GM13977 (cell line): ENCODE measurements at regions not wholly inside any gene's neighbourhood (a gene's known extent, or its start where the extent isn't known, plus 50 kb on each side); places are given as distances from the start of the nearest gene placed in this dataset.
"Not testable (repeated sequence)": the region's sequence is repeated elsewhere in the genome, so short reads cannot be mapped to it uniquely, and the experiment has no call there.

ENCODE experiments used
- DNase-seq: peaks from one replicate; pipeline ENCODE4 v3.0.0; 2012; ENCODE audit warnings: low spot score
- in situ Hi-C: fragments of 300-500 bp; cut with MboI; formaldehyde crosslinking; loops from one replicate; pipeline ENCODE4 v1.12.0; 2022; ENCODE audit warnings: low sequenced_read_pairs, low pct_unique_long_range_greater_than_20kb, mixed read lengths, inconsistent platforms; ENCODE audit not compliant: unreplicated experiment
- TF ChIP-seq, protein P1 (sequence below): IDR thresholded peaks from 2 replicates; pipeline ENCODE4 v1.5.1; 2012; ENCODE audit warnings: mild to moderate bottlenecking, control low read depth; ENCODE audit not compliant: insufficient read depth; ENCODE audit errors: extremely low read depth, missing control alignments

DNA sequence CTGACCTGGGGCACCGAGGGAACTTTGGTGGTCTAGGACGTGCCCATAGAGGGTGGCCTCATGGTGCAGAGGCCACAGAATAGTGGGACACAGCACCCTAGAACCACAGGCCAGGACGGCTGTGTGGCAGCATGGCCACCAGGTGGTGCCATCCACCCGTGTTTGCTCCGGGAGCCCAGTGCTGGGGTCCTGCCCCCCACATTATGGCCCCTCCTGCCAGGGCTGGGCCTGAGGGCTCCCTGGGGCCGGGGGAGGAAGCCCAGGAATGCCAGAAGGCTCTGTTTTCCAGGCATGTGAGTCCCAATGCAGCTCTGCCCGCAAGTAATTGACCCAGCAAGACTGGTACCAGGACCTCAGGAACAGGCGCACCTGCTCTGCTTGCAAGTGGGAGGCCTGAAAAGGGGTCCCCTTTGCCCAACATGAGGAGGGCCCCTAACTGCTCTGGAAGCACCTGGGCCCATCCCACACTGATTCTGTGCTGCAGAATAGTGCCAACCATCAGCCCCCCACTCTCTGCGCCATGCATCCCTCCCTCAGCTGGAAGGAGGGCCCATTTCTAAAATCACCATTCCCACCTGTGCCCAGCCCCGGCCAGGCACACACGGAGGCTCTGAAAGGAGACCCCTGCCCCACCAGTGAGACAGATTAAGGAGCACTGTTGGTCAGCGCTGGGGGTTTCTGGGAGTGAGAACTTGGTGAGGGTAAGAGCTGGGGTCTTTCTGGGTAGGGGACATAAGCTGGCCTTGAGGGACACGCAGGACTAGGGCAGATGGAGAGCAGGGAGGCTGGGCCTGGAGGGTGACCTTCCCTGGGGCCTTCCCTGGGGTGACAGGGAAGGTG, 174.4 kb downstream of the TBC1D2B start:
- in situ Hi-C loops: not testable (repeated sequence)
- TF ChIP-seq, protein P1, sequence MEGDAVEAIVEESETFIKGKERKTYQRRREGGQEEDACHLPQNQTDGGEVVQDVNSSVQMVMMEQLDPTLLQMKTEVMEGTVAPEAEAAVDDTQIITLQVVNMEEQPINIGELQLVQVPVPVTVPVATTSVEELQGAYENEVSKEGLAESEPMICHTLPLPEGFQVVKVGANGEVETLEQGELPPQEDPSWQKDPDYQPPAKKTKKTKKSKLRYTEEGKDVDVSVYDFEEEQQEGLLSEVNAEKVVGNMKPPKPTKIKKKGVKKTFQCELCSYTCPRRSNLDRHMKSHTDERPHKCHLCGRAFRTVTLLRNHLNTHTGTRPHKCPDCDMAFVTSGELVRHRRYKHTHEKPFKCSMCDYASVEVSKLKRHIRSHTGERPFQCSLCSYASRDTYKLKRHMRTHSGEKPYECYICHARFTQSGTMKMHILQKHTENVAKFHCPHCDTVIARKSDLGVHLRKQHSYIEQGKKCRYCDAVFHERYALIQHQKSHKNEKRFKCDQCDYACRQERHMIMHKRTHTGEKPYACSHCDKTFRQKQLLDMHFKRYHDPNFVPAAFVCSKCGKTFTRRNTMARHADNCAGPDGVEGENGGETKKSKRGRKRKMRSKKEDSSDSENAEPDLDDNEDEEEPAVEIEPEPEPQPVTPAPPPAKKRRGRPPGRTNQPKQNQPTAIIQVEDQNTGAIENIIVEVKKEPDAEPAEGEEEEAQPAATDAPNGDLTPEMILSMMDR: peak; percentile 74
- peak; percentile 78 for DNase-seq

GRCh38 chr15:77901921-77902750, 175.4 kb downstream of the TBC1D2B start:
- in situ Hi-C loops: no loop called here
- TF ChIP-seq, protein P1: no peak
- DNase-seq: no peak

GRCh38 chr15:77901251-77901881, 176.1 kb downstream of the TBC1D2B start:
- in situ Hi-C loops: no loop called here
- no peak for DNase-seq
- TF ChIP-seq, protein P1: no peak

DNA sequence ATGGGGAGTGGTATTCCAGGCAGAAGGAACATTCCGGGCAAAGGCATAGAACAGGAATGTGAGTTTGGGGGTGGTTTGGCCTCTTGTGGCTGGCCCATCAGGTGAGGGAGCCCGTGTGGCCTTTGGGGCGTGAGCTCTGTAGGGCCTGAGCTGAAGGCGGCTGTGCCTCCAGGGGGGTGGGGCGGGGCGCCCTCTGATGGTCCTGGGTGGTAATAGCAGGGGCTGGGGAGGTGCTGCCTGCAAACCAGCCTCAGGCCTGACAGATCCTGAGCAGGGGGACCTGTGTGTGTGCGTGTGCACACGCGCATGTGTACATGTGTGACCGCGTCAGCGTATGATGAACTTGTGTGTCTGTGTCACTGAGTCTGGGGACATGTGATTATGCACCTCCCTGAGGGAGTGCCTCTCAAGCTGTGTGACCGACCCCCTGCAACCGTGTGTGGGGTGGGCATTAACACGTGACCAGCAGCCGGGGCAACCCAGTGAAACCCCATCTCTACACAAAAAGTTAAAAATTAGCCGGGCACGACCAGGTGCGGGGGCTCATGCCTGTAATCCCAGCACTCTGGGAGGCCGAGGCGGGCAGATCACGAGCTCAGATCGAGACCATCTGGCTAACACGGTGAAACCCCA, 177.1 kb downstream of the TBC1D2B start:
- TF ChIP-seq, protein P1: peak; percentile 63
- peak; percentile 69 for DNase-seq
- in situ Hi-C loops: not testable (repeated sequence)

- in situ Hi-C loops, DNase-seq: not testable (repeated sequence)
Observed at GRCh38 chr15:77899776-77900175, 177.7 kb downstream of the TBC1D2B start.

DNA sequence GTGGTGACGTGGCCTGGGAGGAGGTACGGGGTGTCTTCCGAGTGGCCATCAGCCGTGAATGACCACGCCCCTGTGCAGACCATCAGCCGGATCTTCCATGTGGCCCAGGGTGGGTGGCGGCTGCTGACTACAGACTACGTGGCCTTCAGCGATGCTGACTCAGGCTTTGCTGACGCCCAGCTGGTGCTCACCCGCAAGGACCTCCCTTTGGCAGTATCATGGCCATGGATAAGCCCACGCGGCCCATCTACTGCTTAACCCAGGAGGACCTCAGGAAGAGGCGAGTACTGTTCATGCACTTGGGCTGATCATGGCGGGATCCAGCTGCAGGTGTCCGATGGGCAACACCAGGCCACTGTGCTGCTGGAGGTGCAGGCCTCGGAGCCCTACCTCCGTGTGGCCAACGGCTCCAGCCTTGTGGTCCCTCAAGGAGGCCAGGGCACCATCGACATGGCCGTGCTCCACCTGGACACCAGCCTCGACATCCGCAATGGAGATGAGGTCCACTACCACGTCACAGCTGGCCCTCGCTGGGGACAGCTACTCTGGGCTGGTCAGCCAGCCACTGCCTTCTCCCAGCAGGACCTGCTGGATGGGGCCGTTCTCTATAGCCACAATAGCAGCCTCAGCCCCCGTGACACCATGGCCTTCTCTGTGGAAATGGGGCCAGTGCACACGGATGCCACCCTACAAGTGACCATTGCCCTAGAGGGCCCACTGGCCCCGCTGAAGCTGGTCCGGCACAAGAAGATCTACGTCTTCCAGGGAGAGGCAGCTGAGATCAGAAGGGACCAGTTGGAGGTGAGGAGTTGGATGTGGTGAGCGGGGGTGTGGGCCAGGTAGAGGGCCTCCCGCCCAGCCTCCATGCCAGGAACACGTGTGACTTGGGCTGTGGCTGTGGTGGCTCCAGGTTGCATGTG, 178.4 kb downstream of the TBC1D2B start:
- TF ChIP-seq, protein P1: no peak
- no peak for DNase-seq
- in situ Hi-C loops: no loop called here
